A204.1 (cell line): ENCODE measurements at regions not wholly inside any gene's neighbourhood (a gene's known extent, or its start where the extent isn't known, plus 50 kb on each side); places are given as distances from the start of the nearest gene placed in this dataset.
"Not testable (repeated sequence)": the region's sequence is repeated elsewhere in the genome, so short reads cannot be mapped to it uniquely, and the experiment has no call there.

ENCODE experiments used
- FAIRE-seq: peaks from 2 replicates; lab custom pipeline; 2012; peaks lifted over from hg19 to GRCh38; lab: Jason Lieb, UNC

DNA sequence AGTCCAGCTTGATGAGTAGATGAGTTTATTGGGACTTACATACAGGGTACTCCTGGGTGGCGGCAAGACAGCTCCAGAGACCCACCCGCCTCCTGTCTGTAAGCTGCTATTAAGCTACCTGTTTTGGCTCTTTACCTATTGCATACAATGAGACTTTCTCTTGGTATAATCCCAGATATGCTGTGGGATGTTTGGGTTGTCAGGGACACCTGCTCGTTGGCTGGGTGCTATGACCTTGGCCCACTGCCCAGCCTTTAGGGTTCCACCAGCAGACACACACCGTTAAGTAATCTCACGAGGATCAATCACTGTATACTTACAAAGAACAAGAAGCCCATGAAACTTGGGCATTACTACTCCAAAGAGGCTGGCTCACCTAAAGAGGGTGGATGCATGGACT is 116.4 kb downstream of the NPIPB5 start:
- no peak for FAIRE-seq

DNA sequence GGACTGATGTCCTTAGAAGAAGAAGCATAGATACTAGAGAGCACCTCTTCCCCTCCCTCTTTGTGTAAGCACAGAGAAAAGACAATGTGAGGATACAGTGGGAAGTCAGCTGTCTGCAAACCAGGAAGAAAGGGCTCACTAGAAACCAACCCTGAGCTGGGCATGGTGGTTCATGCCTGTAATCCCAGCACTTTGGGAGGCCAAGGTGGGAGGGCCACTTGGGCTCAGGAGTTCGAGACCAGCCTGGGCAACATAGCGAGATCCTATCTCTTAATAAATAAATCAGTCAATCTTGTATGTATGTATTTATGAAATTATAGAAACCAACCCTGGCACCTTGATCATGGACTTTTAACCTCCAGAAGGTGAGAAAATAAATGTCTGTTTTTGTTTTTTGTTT is 118.3 kb downstream of the NPIPB5 start:
- no peak for FAIRE-seq

- no peak for FAIRE-seq
Measured at GRCh38 chr16:22630242-22630641, 119.6 kb downstream of the NPIPB5 start.

DNA sequence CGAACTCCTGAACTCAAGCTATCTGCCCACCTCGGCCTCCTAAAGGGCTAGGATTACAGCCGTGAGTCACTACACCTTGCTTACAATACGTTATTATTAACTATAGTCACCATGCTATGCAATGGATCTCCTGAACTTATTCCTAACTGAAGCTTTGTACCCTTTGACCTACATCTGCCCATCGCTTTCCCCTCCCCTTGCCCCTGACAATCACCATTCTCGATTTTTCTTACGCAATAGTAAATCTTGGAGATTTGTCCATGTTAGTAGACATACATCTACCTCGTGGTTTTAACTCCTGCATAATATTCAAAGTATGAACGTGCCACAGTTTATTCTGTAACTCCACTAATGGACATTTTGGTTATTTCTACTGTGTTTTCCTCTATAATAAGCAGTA is 120.6 kb downstream of the NPIPB5 start:
- no peak for FAIRE-seq

DNA sequence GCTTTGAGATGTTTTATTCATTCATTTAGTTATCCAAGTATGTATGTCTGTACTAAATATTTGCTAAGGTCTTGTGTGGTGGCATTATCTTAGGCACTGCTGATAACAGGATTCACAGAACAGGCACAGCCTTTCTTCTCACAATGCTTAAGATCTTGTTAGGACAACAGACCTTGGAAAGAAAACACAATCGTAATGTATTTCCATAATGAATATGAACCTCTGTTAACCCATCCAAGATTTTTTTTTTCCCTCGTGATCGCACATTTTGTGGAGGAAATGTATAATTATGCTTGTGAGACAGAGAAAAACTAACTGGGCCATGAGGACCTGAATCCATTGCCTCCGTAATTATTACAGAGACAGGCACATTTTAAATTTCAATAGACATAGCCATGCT is 121.9 kb downstream of the NPIPB5 start:
- no peak for FAIRE-seq

- no peak for FAIRE-seq
Measured at GRCh38 chr16:22633280-22633679, 122.6 kb downstream of the NPIPB5 start.

DNA sequence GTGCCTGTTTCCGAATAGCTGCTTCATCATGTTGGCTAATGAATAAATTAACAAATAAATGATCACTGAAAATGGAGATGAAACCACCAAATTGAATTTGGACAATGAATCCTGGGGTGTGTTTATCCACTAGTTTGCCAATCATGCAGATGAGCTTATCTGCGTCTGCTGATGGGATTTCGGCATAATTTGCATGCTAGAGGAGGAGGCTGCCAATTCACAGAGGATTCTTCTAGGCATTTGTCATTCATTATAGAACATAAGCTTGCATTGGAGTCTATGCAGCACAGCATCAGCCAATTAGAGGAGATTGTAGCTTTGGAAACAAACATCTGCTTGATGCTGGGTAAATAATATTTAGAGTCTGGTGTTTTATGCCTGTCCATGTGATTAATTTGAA is 123.1 kb downstream of the NPIPB5 start:
- FAIRE-seq = no peak

- no peak for FAIRE-seq
Measured at GRCh38 chr16:22634954-22635353, 124.3 kb downstream of the NPIPB5 start.

DNA sequence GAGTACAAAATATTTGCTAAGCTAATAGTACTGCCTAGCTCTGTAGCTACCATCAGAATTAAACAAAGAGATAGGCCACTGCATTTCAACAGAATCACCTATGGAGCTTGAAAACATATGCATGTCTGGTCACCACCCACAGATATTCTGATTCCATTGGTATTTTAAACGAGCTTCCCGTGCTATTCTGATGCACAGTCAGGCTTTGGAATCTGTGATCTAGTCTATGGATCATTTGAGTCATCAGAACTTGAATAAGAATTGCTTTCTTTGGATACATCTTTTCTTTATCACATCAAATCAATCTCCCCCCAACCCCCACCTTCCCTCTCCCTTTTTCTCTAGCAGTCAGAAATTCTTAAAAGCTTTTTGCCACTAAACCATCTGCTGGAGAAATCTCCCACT is 124.7 kb downstream of the NPIPB5 start:
- FAIRE-seq = no peak

DNA sequence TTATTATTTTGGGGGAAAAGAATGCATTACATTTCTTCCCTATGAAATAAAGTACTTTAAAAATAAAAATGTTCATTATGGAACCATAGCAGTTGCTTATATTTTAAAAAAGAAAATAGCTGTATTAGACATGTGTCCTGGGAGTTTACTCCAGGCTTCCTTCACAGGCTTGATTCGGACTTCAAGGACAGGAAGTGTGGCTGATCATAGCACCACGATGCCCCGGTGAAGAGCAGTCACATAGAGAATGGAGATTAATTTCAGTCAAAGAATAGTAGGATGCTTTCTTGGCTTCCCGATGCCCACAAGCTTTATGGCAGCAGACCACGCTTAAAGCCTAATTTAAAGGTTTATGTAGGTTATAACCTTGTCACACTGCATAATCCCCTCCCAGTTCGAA is 125.1 kb downstream of the NPIPB5 start:
- no peak for FAIRE-seq

- no peak for FAIRE-seq
Measured at GRCh38 chr16:22638393-22639206, 127.9 kb downstream of the NPIPB5 start.

GRCh38 chr16:22641131-22641628 is 130.5 kb downstream of the NPIPB5 start:
- FAIRE-seq = no peak

GRCh38 chr16:22642416-22643088 is 131.9 kb downstream of the NPIPB5 start:
- FAIRE-seq = no peak

DNA sequence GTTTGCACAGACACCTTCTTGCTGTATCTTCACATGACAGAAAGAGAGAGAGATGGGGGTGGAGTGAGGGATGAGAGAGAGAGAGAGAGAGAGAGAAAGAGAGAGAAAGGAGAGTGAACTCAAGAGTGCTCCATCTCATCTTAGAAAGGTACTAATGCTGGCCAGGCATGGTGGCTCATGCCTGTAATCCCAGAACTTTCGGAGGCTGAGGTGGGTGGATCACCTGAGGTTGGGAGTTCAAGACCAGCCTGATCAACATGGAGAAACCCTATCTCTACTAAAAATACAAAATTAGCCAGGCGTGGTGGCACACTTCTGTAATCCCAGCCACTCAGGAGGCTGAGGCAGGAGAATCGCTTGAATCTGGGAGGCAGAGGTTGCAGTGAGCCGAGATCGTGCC is 132.5 kb downstream of the NPIPB5 start:
- FAIRE-seq = not testable (repeated sequence)

DNA sequence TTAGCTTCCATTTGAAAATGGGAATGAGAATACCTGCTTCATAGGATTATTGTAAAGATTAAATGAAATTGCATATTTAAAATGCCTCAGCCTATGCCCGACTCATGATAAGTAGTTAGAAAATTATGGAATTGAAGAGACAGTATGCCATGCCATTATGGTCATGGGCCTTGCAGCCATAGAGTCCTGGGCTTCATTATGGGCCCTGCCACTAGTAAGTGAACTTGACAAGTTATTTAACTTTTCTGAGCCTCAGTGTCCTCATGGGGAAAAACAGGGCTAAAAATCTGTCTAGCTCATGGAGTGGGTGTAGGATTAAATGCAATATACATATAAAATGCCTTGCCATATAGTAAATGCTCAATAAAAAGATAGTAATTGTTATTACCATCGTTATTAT is 133.2 kb downstream of the NPIPB5 start:
- FAIRE-seq = no peak

- no peak for FAIRE-seq
Measured at GRCh38 chr16:22645868-22646267, 135.2 kb downstream of the NPIPB5 start.

DNA sequence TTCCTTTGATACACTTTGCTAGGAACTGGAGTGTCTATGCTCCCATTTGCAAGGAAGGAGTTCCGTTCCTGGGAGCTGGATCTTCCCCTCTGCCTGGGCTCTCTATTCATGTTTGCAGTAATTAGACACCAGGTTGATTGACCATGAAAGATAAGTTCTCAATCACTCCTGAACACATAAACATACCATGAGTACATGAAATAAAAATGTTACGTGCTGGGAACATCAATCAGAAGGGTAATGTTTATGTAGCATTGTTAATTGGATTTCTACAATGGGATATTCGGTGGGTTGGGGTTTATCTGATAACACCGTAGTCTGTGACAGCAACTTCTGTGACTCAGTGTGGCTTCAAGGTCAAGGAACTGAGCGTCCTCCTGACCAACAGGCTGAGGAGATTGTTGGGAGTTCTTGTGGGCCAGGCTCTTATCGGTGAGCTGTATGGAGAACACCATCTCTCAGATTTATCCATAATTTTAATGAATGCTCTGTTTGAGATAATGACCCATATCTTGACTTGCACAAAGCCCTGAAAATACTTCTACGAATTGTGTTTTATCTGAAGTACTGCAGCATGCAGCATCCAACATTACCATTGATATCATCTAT is 136.4 kb downstream of the NPIPB5 start:
- no peak for FAIRE-seq

GRCh38 chr16:22648141-22648540 is 137.4 kb downstream of the NPIPB5 start:
- no peak for FAIRE-seq

- no peak for FAIRE-seq
Measured at GRCh38 chr16:22648941-22649340, 138.2 kb downstream of the NPIPB5 start.

- not testable (repeated sequence) for FAIRE-seq
Measured at GRCh38 chr16:22651111-22651817, 140.6 kb downstream of the NPIPB5 start.

GRCh38 chr16:22652463-22652845 is 141.8 kb downstream of the NPIPB5 start:
- no peak for FAIRE-seq

DNA sequence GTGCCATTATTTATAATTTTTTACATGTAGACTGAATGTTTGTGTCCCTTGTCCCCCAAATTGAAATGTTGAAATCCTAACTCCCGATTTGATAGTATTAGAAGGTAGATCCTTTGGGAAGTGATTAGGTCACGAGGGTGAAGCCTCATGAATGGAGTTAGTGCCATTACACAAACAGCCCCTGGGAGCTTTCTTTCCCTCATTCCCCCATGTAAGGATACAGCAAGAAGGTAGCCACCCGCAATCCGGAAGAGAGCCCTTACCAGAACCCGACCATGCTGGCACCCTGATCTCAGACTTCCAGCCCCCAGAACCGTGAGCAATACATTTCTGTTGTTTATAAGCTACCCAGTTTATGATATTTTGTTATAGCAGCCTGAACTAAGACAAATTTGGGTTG is 143.2 kb downstream of the NPIPB5 start:
- FAIRE-seq = no peak

GRCh38 chr16:22656573-22656972 is 145.9 kb downstream of the NPIPB5 start:
- not testable (repeated sequence) for FAIRE-seq
